Adrenal gland (tissue), 9 donors: ENCODE measurements at regions not wholly inside any gene's neighbourhood (a gene's known extent, or its start where the extent isn't known, plus 50 kb on each side); places are given as distances from the start of the nearest gene placed in this dataset.

Experiments used
- DNase-seq, 7 donors: peaks; one replicate each; pipeline ENCODE4 v3.0.0-alpha.2; 2019 to 2020
- H3K27ac ChIP-seq, 5 donors: fragments of 200-600 bp; sonication (generic) in 4 of 5; 1 replicate in 3 of 5; 2 replicates in 2 of 5; pipeline versions ENCODE4 v1.5.1 to v1.8.0; 2016 to 2020; ENCODE audit warnings: mild to moderate bottlenecking in 1 of 5
- H3K27me3 ChIP-seq: fragments of 200-600 bp; 2 replicates; pipeline ENCODE4 v1.8.0; 2021
- H3K36me3 ChIP-seq, 2 donors: fragments of 200-600 bp; replicated peaks in 1 of 2; 1 replicate in 1 of 2; 2 replicates in 1 of 2; pipeline versions ENCODE4 v1.5.1 to v1.8.0; 2018 to 2022
- H3K4me1 ChIP-seq, 2 donors: fragments of 200-600 bp; replicated peaks in 1 of 2; 1 replicate in 1 of 2; 2 replicates in 1 of 2; pipeline versions ENCODE4 v1.5.1 to v1.8.0; 2018 to 2021
- H3K4me3 ChIP-seq, 4 donors: fragments of 200-600 bp; sonication (generic) in 3 of 4; one replicate each; pipeline ENCODE4 v1.5.1; 2016 to 2018
- H3K9me3 ChIP-seq, 3 donors: fragments of 200-600 bp; sonication (generic) in 1 of 3; replicated peaks in 1 of 3; 1 replicate in 2 of 3; 2 replicates in 1 of 3; pipeline versions ENCODE4 v1.5.1 to v1.8.0; 2016 to 2021
- POLR2A ChIP-seq, 2 donors: fragments of 450-650 bp; IDR thresholded peaks; one replicate each; pipeline ENCODE4 v1.6.1; 2017; ENCODE audit warnings: antibody characterized with exemption in 2 of 2, mild to moderate bottlenecking in 2 of 2, moderate library complexity in 1 of 2
- WGBS, 4 donors: extraction: QIAGEN DNeasy Blood & Tissue Kit in 2 of 4; methylation state at CpG; one replicate each; pipeline versions ENCODE4 v1.1.5 to v1.1.7; 2013 to 2017; 5-methylcytosine and 5-hydroxymethylcytosine counted together
- intact Hi-C, 2 donors: fragments of 100-400 bp; cut with DNase I; formaldehyde crosslinking; loops; one replicate each; pipeline versions ENCODE4 v1.14.1 to v1.15.0; 2022 to 2023
- TF ChIP-seq, protein P1 (sequence below), 6 experiments: fragments of 450-650 bp in 4 of 6; fragments of 200-600 bp in 2 of 6; sonication (generic) in 1 of 6; IDR thresholded peaks; 1 replicate in 5 of 6; 2 replicates in 1 of 6; pipeline versions ENCODE4 v1.5.1 to v1.8.0; 2016 to 2021; ENCODE audit warnings: antibody characterized with exemption in 6 of 6, mild to moderate bottlenecking in 2 of 6, moderate library complexity in 1 of 6
- donor health status: healthy with polysubstance abuse.
- donor health status: Bipolar disorder and iron deficiency.
- donor health status: DM: yes; HTN: yes; CAD: no.
- donor health status: DM: no; HTN: no; CAD: no.
- donor health status: DM: no; HTN: no; CAD: no.

- Histone ChIP-seq H3K27ac (no peak overlapping the region), H3K36me3 (no peaks in the 10 kb centered on the region), H3K4me1 (no peaks in the 10 kb centered on the region), H3K9me3 (no peaks in the 10 kb centered on the region), H3K4me3 (no peak overlapping the region), H3K27me3 (no peaks in the 10 kb centered on the region)
- DNase-seq, result no peak
- TF ChIP-seq POLR2A (IDR thresholded peaks at IDR 0.05), result no peak
- TF ChIP-seq, protein P1, sequence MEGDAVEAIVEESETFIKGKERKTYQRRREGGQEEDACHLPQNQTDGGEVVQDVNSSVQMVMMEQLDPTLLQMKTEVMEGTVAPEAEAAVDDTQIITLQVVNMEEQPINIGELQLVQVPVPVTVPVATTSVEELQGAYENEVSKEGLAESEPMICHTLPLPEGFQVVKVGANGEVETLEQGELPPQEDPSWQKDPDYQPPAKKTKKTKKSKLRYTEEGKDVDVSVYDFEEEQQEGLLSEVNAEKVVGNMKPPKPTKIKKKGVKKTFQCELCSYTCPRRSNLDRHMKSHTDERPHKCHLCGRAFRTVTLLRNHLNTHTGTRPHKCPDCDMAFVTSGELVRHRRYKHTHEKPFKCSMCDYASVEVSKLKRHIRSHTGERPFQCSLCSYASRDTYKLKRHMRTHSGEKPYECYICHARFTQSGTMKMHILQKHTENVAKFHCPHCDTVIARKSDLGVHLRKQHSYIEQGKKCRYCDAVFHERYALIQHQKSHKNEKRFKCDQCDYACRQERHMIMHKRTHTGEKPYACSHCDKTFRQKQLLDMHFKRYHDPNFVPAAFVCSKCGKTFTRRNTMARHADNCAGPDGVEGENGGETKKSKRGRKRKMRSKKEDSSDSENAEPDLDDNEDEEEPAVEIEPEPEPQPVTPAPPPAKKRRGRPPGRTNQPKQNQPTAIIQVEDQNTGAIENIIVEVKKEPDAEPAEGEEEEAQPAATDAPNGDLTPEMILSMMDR (IDR thresholded peaks at IDR 0.05), result no peak
- 28 to 46% (median 35%) methylated on average over 1 of the region's 1 CpG for WGBS, 4 donors
- intact Hi-C loops, result no loop called here
Measured at GRCh38 chr4:156295676-156296195, 342.1 kb upstream of the CTSO start.

DNA sequence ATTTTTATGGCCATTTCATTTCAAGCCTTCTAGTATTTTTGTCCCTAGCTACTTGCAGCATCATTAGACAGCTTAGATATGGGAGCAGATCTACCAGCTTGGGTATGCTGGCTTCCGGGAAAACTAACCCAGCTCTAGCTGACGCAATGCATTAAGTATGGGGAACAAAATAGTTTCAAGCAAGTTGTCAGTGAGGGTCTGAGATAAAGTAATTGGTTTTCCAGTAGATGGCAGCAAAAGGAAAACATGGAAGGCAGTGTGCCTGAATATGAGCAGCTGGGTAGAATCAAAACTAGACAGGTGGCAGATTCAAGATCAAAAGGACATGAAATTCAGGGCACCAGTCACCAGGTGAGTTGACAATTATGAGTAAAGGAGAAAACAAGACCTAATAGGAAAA is 340.9 kb upstream of the CTSO start:
- TF ChIP-seq, protein P1 (IDR thresholded peaks at IDR 0.05), result peak in 2 of 6 experiments; percentile 11 to 25
- TF ChIP-seq POLR2A (IDR thresholded peaks at IDR 0.05), result no peak
- Histone ChIP-seq H3K4me1 (no peaks in the 10 kb centered on the region), H3K27ac (no peak overlapping the region), H3K9me3 (no peaks in the 10 kb centered on the region), H3K27me3 (no peaks in the 10 kb centered on the region), H3K4me3 (no peak overlapping the region), H3K36me3 (no peaks in the 10 kb centered on the region)
- intact Hi-C loops, result no loop called here
- no peak for DNase-seq
- 15 to 23% (median 16%) methylated on average over 2 of the region's 2 CpGs for WGBS, 4 donors

DNA sequence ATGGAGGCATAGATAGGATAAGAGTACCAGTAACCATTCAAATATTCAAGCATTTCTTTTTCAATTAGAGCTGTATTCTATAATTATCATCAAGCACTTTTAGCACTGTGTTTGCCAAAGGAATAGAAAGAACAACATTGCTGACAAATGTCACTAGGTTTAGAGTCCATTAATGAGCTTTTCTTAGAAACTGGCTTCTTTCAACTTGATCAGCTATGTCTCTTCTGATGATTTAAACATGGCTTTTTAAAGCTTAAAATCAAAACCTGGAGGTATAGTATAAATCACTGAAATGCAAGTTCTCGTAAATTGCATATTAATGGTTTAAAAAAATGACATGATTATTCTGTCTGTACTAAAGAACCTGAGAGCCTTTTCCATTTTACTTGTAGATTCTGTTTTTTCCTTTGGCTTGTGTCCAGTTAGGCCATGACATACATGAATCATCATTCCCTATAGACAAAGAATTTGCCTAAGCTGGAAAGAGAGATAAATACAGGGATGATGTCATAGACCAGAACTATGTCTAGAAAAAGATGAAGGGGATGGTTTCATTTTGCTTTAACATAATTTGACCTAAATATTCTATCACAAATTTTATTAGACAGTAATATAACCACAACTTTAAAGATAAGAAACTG is 340.1 kb upstream of the CTSO start:
- no peak for TF ChIP-seq POLR2A (IDR thresholded peaks at IDR 0.05)
- TF ChIP-seq, protein P1 (IDR thresholded peaks at IDR 0.05), result no peak

DNA sequence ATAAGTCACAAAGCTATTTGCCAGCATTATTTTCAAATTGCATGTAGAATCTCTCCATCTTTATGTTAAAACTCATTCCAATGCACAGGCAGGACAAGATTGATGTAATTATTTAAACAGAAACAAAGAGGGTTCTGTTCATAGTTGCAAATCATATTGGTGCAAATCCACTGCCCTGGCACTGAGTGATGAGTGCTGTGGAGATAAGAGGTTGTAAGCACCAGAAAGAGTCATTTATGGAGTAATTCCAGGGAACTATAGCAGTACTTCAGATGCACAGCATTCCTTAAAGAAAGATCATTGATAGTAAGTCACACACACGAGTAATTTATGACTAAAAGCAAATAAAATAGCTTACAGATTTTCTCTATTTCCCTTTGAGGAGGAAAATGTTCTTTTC is 337.7 kb upstream of the CTSO start:
- H3K27ac ChIP-seq, result no peak overlapping the region
- TF ChIP-seq POLR2A (IDR thresholded peaks at IDR 0.05), result no peak
- TF ChIP-seq, protein P1 (IDR thresholded peaks at IDR 0.05), result no peak
- H3K27me3 ChIP-seq, result no peaks in the 10 kb centered on the region
- DNase-seq, result no peak
- WGBS, 4 donors, result 18 to 42% (median 22%) methylated on average over 1 of the region's 1 CpG
- intact Hi-C loops, result no loop called here
- no peaks in the 10 kb centered on the region for H3K9me3 ChIP-seq
- H3K4me3 ChIP-seq, result no peak overlapping the region
- H3K4me1 ChIP-seq, result no peaks in the 10 kb centered on the region
- H3K36me3 ChIP-seq, result no peaks in the 10 kb centered on the region

More for the DNA sequence above, 340.1 kb upstream of the CTSO start:
- 65 to 75% (median 70%) methylated on average over 1 of the region's 1 CpG for WGBS, 4 donors
- Histone ChIP-seq H3K27me3 (no peaks in the 10 kb centered on the region), H3K27ac (no peak overlapping the region), H3K9me3 (no peaks in the 10 kb centered on the region), H3K4me3 (no peak overlapping the region), H3K4me1 (no peaks in the 10 kb centered on the region), H3K36me3 (no peaks in the 10 kb centered on the region)
- intact Hi-C loops, result no loop called here
- DNase-seq, result no peak
